ENCODE measurements at regions not wholly inside any gene's neighbourhood (a gene's known extent, or its start where the extent isn't known, plus 50 kb on each side); places are given as distances from the start of the nearest gene placed in this dataset.

DNA sequence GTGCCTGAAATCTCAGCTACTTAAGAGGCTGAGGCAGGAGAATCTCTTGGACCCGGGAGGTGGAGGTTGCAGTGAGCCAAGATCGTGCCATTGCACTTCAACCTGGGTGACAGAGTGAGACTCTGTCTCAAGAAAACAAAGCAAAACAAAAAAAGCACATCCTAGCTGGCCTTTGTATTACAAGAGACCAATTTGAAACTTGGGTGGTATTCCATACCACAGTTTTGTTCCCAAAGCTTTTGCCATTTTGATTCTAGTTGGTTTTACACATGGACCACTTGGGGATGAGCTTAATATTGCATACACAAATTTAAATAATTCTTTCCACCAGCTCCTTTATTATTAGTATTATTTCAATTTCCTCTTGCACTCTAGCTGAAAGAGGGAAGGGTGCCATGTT, 276.9 kb upstream of the SLC16A7 start:
- intact Hi-C loops (cut with micrococcal nuclease; ENCODE audit: unreplicated experiment), result no loop called here
- Histone ChIP-seq H3K36me3 (replicated peaks in 1 of 2; ENCODE audit: control insufficient read depth in 1 of 2, insufficient read depth in 2 of 2, low read length in 2 of 2) (no peaks in the 10 kb centered on the region), H3K4me3 (replicated peaks in 1 of 3; ENCODE audit: insufficient read depth in 1 of 3, low read depth in 2 of 3, low read length in 3 of 3) (no peak overlapping the region), H3K27ac (ENCODE audit: extremely low read length, insufficient read depth, low read length) (no peak overlapping the region), H2AFZ (ENCODE audit: low read length) (no peak overlapping the region), H3K27me3 (ENCODE audit: control insufficient read depth in 1 of 2, insufficient read depth in 2 of 2, low read length in 2 of 2) (no peaks in the 10 kb centered on the region), H3K79me2 (ENCODE audit: insufficient read depth, low read length) (no peaks in the 10 kb centered on the region), H4K20me1 (ENCODE audit: insufficient read depth, low read length) (no peaks in the 10 kb centered on the region), H3K9ac (ENCODE audit: insufficient read depth, low read depth, low read length) (no peak overlapping the region), H3K4me2 (ENCODE audit: low read depth, low read length) (no peak overlapping the region), H3K4me1 (ENCODE audit: insufficient read depth, low read length) (no peaks in the 10 kb centered on the region), H3K9me3 (ENCODE audit: low read length) (no peaks in the 10 kb centered on the region)
- no TSS peak for BruUV-seq (replicated peaks)
- FAIRE-seq, result no peak
- ChIA-PET CTCF (ENCODE audit: low intra/inter-chr PET ratio, low total read pairs) (no interaction called here), POLR2A (no interaction called here)
- in situ Hi-C loops (cut with HindIII; ENCODE audit: extremely low pct_ligation_motif_present, low pct_unique_long_range_greater_than_20kb), result no loop called here
- WGBS (ENCODE audit: low lambda C conversion rate), result 14% methylated on average over 2 of the region's 2 CpGs
- ATAC-seq, result no peak
- TF ChIP-seq REPIN1 (CRISPR knock-in tag; IDR thresholded peaks at IDR 0.05; ENCODE audit: borderline replicate concordance, low read depth) (no peak), HNRNPH1 (optimal IDR thresholded peaks at IDR 0.05; ENCODE audit: low read depth, low read length) (no peak), ETV6 (CRISPR knock-in tag; conservative IDR thresholded peaks at IDR 0.05) (no peak), KDM6A (CRISPR knock-in tag; IDR thresholded peaks at IDR 0.05; ENCODE audit: low read depth) (no peak), ZNF562 (CRISPR knock-in tag; IDR thresholded peaks at IDR 0.05; ENCODE audit: borderline replicate concordance) (no peak), FOXK1 (CRISPR knock-in tag; IDR thresholded peaks at IDR 0.05; ENCODE audit: borderline replicate concordance, low read depth) (no peak)
- TF ChIP-seq, protein P1, sequence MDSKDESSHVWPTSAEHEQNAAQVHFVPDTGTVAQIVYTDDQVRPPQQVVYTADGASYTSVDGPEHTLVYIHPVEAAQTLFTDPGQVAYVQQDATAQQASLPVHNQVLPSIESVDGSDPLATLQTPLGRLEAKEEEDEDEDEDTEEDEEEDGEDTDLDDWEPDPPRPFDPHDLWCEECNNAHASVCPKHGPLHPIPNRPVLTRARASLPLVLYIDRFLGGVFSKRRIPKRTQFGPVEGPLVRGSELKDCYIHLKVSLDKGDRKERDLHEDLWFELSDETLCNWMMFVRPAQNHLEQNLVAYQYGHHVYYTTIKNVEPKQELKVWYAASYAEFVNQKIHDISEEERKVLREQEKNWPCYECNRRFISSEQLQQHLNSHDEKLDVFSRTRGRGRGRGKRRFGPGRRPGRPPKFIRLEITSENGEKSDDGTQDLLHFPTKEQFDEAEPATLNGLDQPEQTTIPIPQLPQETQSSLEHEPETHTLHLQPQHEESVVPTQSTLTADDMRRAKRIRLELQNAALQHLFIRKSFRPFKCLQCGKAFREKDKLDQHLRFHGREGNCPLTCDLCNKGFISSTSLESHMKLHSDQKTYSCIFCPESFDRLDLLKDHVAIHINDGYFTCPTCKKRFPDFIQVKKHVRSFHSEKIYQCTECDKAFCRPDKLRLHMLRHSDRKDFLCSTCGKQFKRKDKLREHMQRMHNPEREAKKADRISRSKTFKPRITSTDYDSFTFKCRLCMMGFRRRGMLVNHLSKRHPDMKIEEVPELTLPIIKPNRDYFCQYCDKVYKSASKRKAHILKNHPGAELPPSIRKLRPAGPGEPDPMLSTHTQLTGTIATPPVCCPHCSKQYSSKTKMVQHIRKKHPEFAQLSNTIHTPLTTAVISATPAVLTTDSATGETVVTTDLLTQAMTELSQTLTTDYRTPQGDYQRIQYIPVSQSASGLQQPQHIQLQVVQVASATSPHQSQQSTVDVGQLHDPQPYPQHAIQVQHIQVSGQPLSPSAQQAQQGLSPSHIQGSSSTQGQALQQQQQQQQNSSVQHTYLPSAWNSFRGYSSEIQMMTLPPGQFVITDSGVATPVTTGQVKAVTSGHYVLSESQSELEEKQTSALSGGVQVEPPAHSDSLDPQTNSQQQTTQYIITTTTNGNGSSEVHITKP (CRISPR knock-in tag; IDR thresholded peaks at IDR 0.05; ENCODE audit: low read depth), result no peak
- TF ChIP-seq, protein P2, sequence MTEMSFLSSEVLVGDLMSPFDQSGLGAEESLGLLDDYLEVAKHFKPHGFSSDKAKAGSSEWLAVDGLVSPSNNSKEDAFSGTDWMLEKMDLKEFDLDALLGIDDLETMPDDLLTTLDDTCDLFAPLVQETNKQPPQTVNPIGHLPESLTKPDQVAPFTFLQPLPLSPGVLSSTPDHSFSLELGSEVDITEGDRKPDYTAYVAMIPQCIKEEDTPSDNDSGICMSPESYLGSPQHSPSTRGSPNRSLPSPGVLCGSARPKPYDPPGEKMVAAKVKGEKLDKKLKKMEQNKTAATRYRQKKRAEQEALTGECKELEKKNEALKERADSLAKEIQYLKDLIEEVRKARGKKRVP (CRISPR knock-in tag; IDR thresholded peaks at IDR 0.05), result no peak
- TF ChIP-seq, protein P3, sequence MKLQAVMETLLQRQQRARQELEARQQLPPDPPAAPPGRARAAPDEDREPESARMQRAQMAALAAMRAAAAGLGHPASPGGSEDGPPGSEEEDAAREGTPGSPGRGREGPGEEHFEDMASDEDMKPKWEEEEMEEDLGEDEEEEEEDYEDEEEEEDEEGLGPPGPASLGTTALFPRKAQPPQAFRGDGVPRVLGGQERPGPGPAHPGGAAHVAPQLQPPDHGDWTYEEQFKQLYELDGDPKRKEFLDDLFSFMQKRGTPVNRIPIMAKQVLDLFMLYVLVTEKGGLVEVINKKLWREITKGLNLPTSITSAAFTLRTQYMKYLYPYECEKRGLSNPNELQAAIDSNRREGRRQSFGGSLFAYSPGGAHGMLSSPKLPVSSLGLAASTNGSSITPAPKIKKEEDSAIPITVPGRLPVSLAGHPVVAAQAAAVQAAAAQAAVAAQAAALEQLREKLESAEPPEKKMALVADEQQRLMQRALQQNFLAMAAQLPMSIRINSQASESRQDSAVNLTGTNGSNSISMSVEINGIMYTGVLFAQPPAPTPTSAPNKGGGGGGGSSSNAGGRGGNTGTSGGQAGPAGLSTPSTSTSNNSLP (IDR thresholded peaks at IDR 0.05; ENCODE audit: low read depth, low read length), result no peak
- DNase-seq (ENCODE audit: low spot score), result no peak

All from HepG2 (cell line).